SH-SY5Y (cell line): ENCODE measurements at regions not wholly inside any gene's neighbourhood (a gene's known extent, or its start where the extent isn't known, plus 50 kb on each side); places are given as distances from the start of the nearest gene placed in this dataset.

Source experiments
- GATA2 ChIP-seq: IDR thresholded peaks from 2 replicates; pipeline ENCODE4 v1.6.1; 2011; ENCODE audit warnings: mild to moderate bottlenecking, low read depth, low read length
- GATA3 ChIP-seq: IDR thresholded peaks from 2 replicates; pipeline ENCODE4 v1.6.1; 2011; ENCODE audit warnings: low read depth, mild to moderate bottlenecking, low read length, moderate library complexity

DNA sequence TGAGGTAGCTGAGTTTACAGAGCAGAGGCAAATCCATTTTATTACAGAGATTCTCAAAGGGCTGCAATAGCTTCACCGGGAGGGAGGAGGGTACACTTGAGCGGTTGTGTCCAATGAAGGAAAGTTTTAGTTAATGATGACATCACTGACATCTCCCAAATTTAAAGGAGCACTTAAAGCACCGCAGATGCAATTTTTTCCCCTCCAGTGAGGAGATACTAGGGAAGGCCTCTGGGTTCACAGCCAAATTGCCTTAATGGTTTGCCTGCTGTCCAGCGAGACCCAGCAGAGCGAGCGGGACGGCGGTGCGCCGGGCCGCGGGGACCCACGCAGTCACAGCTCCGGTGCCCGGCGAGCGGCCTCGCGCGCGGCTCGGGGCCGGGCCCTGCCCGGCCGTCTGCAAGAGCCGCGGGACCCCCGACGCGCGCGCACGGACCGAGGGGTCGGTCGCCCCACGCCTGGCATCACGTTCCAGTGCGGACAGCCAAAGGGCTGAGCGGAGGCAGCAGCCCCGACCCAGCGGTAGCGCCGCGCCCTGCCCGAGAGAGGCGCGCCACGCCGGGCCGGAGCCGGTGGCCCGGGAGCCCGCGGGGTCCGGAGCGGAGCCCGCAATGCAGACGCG lies 160.5 kb upstream of the CHRNA7 start:
- TF ChIP-seq GATA2 (no peak), GATA3 (no peak)
